Skeletal muscle cell (primary cell): ENCODE measurements at regions not wholly inside any gene's neighbourhood (a gene's known extent, or its start where the extent isn't known, plus 50 kb on each side); places are given as distances from the start of the nearest gene placed in this dataset.

ENCODE experiments used
- DNase-seq: peaks from one replicate; pipeline ENCODE4 v3.0.0-alpha.2; 2010; ENCODE audit warnings: low read depth
- H3K4me3 ChIP-seq: 2 replicates; pipeline ENCODE4 v1.5.1; 2011; ENCODE audit warnings: low read depth, mild to moderate bottlenecking, control low read depth, low read length, moderate library complexity

DNA sequence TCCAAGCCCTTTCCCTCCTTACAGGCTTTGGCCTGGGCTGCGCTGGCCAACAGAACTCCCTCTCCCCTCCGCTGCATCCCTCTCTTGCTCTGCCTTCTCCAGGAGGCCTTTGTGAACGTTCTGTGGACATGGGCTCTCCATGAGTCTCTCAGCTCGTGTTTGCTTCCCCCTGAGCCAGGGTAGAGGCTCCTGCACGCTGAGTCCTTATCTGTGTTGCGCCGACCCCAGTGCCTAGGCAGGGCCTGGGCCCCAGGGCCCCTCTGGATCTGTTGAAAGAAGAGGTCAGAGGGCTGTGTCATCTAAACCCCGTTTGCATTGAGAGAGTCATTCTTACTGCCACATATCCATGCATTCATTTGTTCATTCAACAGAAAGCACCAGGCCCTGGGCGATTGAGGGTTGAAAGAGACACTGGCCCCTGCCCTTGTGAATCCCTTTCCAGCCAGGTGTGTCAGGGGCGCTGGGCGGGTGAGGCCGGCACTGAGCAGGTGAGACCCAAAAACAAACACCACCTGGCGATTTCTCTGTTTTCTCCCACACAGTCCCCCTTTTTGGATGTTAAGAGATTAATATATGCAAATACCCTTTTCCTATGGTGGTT, 111.2 kb upstream of the IER5L start:
- DNase-seq: no peak
- no peak overlapping the region for H3K4me3 ChIP-seq

GRCh38 chr9:129287619-129288305, 109.7 kb upstream of the IER5L start:
- H3K4me3 ChIP-seq: no peak overlapping the region
- no peak for DNase-seq

- DNase-seq: no peak
- H3K4me3 ChIP-seq: no peak overlapping the region
Observed at GRCh38 chr9:129285979-129286772, 108.1 kb upstream of the IER5L start.

GRCh38 chr9:129285382-129285781, 107.3 kb upstream of the IER5L start:
- H3K4me3 ChIP-seq: no peak overlapping the region
- no peak for DNase-seq

GRCh38 chr9:129284607-129285291, 106.7 kb upstream of the IER5L start:
- no peak overlapping the region for H3K4me3 ChIP-seq
- DNase-seq: no peak

- no peak overlapping the region for H3K4me3 ChIP-seq
- DNase-seq: no peak
Observed at GRCh38 chr9:129283705-129284606, 105.9 kb upstream of the IER5L start.

DNA sequence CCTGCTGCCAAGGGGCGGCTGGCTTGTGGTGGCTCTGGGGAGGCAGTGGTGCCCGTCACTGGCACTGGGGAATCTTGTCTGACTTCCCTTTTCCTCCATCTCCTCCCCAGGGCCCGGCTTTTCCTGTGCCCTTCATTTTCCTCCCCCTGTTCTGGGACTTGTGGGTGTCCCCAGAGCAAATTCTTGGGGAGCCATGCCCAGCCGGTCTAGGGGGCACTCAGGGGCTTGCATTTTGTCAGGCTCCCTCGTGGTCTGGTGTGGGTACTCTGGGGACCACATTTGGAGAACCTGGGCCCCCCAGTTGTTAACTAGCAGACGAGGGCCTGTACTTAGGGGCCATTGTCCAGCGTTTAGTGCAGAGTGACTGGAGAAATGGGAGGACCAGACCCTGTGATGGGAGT, 105.2 kb upstream of the IER5L start:
- no peak overlapping the region for H3K4me3 ChIP-seq
- DNase-seq: no peak

- DNase-seq: no peak
- no peak overlapping the region for H3K4me3 ChIP-seq
Observed at GRCh38 chr9:129282731-129283211, 104.7 kb upstream of the IER5L start.

GRCh38 chr9:129282272-129282671, 104.2 kb upstream of the IER5L start:
- H3K4me3 ChIP-seq: no peak overlapping the region
- no peak for DNase-seq

DNA sequence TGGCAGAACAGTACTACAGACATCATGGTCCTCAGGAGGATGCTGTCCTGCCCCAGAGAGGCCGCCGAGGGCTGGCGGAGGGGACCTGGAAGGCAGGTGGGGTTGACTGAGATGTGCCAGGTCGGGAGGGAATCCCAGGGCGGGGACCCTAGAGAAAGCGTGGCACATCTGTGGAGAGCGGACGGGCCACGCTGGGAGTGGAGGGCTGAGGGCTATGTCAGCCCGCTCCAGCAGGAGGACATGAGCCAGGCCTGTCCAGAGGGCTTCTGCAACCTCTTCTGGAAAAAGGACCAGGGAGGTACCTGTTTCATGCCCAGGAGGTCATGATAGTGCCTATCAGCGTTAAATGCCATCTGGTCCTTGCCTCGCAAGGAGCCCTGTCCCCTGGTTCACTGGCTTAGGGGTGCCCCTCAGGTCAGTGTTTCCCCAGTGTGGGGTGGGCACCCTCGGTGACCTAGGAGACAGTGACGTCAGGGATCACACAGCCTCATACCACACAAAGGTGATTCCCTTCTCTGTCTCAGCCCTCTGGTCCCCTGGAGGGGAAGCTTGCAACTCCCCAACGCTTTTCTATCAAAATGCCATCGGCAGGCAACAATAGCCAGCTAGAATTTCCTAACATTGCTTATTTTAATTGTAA, 103.6 kb upstream of the IER5L start:
- DNase-seq: no peak

GRCh38 chr9:129280623-129281271, 102.7 kb upstream of the IER5L start:
- H3K4me3 ChIP-seq: no peak overlapping the region
- no peak for DNase-seq

More for the DNA sequence above, 103.6 kb upstream of the IER5L start:
- H3K4me3 ChIP-seq: no peak overlapping the region

- H3K4me3 ChIP-seq: no peak overlapping the region
- DNase-seq: no peak
Observed at GRCh38 chr9:129280236-129280622, 102.2 kb upstream of the IER5L start.

DNA sequence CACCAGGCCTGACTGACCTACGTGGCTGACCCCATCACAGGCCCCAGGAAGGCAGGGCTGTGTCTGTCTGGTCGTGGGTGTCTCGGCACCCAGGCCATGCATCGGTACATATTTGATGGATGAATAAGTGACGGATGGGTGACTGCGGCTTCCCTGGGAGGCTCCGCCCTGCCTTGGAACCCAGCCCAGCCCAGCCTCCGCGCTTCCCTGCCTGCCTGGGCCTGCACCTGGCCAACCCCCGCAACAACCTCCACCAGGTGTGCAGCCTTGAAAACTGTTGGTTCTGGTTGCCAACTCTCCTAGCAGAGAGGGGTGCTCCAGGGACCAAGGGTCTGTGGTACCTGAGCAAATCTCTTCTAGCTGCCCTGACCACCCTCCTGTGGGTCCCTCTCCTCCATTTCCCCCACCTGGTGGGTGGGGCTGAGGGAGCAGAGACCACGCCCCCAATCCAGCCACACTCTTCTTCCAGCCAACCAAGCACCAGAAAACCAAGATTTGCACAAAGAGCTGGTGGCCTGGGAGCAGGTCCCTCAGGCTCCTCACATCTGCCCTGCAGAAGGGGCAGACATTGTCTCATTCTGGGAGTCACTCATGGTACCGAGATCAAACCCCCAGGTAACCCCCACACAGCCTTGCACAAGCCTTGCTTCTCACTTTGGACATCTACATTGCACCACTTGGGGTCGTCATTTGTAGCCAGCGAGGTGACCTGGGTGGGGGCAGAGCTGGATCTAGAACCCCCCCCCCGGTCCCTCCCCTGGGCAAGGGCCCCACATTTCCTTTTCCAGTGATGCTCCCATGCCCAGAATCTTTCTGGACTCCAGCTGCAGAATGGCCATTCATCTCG, 100.6 kb upstream of the IER5L start:
- DNase-seq: no peak
- no peak overlapping the region for H3K4me3 ChIP-seq

- DNase-seq: no peak
- H3K4me3 ChIP-seq: no peak overlapping the region
Observed at GRCh38 chr9:129276486-129277230, 98.6 kb upstream of the IER5L start.

DNA sequence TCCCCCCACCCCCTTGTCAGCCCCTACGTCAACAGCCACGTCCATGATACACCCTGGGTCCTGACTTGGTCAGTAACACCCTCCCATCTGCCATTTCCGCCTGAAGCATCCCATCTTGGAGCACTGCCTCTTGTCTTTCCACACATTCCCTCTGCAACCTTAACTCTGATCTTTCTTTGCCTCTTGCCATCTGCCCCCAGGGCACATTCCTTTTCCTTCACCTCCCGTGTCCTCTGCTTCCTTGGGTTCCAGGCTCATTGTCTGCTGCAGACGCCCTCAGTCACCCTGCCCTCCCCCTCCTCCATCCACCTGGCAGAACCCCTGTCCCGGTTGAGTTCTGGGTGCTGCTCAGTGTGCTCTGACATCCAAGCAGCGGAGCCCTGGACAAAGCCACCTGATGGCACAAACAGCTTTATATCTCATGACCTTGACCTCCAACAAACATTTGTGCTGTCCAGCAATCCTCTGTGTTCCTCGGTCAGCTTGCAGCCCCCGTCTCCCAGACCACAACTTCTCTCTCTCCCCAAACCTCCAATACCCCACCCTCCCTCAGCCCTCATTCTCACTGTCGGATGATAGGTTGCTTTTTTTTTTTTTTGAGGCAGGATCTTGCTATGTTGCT, 97.7 kb upstream of the IER5L start:
- no peak for DNase-seq
- no peak overlapping the region for H3K4me3 ChIP-seq
